Spleen (tissue), 7 donors: ENCODE measurements at regions not wholly inside any gene's neighbourhood (a gene's known extent, or its start where the extent isn't known, plus 50 kb on each side); places are given as distances from the start of the nearest gene placed in this dataset.

Source experiments
- POLR2AphosphoS5 ChIP-seq, 3 donors: sonication (generic); formaldehyde crosslinking; IDR thresholded peaks; one replicate each; pipeline ENCODE4 v1.5.1; 2017; ENCODE audit warnings: antibody characterized with exemption in 3 of 3
- TF ChIP-seq, protein P1 (sequence below), 11 experiments: fragments of 200-600 bp in 7 of 11; fragments of 450-650 bp in 4 of 11; sonication (generic) in 4 of 11; IDR thresholded peaks in 8 of 11; conservative IDR thresholded peaks in 3 of 11; 1 replicate in 7 of 11; 2 replicates in 4 of 11; pipeline versions ENCODE4 v1.4.0 to v1.8.0; 2016 to 2021; ENCODE audit warnings: antibody characterized with exemption in 11 of 11, inconsistent platforms in 4 of 11, mild to moderate bottlenecking in 1 of 11
- donor health status: DM: no; HTN: no; CAD: no; lungs with moderate emphysema.
- donor health status: DM: no; HTN: no; CAD: no.
- donor health status: DM: no; HTN: no; CAD: no.

DNA sequence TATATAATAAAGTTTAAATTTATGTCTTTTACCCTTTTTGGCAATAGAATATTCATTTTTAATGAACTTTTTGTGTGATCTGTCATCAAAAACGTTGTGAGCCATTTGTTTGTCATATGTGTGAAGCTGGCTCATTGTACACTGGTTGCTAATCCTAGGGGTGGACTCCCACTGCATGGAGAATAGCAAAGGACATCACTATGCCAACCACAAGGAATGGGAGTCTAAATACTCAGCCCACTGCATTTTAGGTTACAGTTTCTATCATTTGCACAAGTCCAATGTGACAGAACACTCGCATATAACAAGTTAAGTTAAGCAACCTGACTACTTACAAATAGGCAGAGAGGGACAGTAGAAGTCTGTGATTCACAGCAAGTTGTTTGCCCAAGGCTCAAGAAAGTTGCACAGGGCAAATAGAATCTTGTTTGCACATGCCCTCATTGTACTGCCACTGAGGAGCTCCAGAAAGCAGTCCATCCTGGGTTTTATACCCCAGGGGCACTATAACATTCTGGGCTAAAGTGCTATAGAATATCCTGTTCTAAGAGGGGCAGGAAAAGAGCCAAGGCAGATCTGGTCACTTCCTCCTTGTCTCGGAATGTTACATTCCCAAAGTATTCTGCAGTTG is 545.9 kb upstream of the GCFC2 start:
- TF ChIP-seq, protein P1, sequence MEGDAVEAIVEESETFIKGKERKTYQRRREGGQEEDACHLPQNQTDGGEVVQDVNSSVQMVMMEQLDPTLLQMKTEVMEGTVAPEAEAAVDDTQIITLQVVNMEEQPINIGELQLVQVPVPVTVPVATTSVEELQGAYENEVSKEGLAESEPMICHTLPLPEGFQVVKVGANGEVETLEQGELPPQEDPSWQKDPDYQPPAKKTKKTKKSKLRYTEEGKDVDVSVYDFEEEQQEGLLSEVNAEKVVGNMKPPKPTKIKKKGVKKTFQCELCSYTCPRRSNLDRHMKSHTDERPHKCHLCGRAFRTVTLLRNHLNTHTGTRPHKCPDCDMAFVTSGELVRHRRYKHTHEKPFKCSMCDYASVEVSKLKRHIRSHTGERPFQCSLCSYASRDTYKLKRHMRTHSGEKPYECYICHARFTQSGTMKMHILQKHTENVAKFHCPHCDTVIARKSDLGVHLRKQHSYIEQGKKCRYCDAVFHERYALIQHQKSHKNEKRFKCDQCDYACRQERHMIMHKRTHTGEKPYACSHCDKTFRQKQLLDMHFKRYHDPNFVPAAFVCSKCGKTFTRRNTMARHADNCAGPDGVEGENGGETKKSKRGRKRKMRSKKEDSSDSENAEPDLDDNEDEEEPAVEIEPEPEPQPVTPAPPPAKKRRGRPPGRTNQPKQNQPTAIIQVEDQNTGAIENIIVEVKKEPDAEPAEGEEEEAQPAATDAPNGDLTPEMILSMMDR (IDR thresholded peaks at IDR 0.05 in 8 of 11, conservative IDR thresholded peaks at IDR 0.05 in 3 of 11), result no peak
- TF ChIP-seq POLR2AphosphoS5 (IDR thresholded peaks at IDR 0.05), result no peak
